HG02970 (cell line): ENCODE measurements at regions not wholly inside any gene's neighbourhood (a gene's known extent, or its start where the extent isn't known, plus 50 kb on each side); places are given as distances from the start of the nearest gene placed in this dataset.

Experiments
- ATAC-seq: cut with Tn5 transposase; IDR thresholded peaks from one replicate; pipeline ENCODE4 v1.9.1; 2021; ENCODE audit warnings: mild to moderate bottlenecking, moderate library complexity, moderate number of reproducible peaks; ENCODE audit not compliant: unreplicated experiment, low FRiP score

DNA sequence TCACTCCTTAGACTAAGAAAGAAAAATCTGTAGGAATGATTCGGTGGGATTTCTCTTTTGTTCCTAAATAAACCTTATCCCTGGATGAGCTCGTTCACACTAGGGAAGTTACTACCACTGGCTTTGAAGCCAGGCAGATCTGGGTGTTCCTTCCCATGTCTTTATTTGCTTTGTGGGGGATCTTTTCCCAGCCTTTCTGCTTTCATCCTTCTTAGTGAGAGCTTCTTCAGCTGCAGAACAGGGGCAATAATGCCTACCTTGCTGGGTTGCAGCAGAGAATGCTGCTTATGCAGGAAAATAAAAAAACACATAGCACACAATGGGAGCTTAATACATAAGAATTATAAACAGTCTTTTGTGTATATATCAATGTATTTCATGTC is 292.1 kb downstream of the SOX11 start:
- no peak for ATAC-seq

DNA sequence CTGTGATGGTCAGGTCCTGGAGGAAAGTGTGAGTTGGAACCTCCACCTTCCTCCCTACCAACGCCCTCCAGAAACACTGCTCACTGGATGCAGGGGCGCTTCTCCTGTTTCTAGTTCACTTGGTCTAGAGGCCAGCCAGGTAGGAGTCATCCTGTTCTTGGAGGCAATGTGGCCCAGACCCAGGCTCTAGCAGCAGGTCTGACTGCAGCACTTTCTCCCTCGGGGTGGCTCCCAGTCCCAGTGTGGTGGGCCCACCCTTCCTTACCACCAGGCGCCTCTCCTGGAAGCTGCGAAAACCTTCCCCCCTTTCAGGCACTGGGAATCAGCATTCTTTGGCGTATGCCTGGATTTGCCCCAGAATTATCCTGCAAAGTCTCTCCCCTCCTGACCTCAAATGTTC is 292.8 kb downstream of the SOX11 start:
- ATAC-seq: no peak

DNA sequence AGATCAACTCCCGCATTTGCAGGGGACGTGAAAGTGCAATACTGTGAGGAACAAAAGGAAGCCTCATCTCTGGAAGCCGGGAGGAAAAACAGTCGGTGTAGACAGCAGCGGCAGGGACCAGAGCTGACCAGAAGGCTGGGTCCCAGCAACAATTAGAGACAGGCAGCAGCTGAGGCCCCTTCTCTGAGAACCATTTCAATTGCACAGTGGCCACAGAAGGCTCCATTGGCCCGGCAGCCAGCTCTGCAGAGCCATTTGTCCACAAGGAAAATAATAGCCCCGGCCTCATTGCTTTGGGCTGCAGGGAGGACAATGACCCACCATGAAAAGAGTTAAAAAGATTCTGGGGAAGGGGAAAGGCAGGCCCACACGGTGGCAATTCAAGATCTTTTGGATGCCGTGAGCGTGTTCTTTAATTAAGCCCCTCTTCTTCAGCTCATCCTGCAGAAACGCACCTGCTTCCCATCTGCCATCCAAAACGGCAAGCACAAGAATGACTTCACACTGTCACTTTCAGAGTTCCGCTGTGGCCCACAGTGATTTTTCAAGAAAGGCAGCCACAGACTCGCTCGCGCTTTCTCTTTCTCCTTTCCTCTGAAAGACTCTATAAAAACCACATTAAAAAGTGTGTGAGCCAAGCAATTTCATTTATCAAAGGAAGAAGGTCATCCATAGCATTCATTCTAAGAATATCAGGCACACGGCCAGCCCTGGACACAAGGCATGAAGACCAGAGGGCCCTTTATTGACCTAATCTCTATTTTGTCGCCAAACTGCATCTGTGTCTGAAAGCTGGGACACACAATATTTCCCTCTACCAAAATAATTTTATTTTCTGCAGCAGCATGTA is 293.6 kb downstream of the SOX11 start:
- no peak for ATAC-seq

DNA sequence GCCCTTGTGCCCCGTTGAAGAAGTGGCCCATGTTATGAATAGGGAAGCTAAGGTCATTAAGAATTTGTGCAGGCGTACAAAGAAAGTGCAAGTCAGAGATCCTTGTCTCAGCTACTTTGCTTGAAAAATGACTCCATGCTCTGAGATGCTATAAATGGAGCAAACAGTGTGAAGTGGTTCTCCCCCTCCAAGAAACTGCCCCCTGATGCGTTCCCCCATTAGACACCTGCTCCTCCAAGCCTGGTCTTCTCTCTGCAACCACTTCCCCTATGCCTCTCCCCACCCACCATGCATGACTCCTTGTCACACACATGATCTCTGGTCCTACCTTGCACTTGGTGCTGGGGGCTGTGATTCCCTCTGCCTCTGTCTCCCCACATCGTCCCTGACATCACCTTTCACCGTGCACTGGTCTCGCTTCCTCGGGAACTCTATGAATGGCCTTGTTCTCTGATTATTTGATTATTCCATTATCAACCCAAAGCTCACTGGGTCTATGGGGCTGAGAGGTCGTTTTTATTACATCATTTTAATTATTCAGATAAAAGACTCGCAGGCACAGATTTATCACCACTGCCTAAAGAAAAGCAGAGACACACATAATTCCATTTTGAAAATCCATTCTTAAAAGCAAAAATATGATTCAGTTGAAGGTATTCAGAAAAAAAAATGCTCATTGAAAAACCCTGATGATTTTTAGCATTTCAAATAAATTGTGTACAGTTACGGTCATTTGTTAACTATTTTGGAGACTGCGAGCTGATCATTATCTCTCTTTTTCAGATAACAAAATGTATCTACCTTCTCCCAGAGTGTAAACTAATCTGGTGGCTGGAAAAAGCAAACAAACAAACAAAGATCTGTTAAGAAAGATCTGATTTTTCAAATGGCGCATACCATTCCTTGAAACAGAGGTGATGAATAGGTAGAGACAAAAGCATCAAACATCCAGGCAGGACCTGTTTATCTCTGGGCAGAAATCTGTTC is 294.9 kb downstream of the SOX11 start:
- no peak for ATAC-seq

DNA sequence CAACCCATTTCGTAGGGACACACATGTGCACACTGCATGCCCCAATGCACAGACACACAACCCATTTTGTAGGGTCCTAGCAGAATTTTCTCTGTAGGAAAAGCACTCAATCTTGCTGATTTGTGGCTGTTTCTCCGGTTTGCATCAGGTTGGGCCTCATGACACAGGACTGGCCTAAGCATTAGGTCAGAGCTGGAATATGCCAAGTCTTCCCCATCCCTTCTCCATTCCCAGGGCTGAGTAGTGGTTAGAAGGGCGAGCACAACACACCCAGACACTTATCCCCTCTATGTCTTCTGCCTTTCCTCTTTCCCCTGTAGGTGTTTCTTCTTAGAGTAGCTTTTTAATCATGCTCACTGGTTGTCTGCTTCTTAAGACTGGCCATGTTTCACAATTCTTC is 295.9 kb downstream of the SOX11 start:
- ATAC-seq: no peak

DNA sequence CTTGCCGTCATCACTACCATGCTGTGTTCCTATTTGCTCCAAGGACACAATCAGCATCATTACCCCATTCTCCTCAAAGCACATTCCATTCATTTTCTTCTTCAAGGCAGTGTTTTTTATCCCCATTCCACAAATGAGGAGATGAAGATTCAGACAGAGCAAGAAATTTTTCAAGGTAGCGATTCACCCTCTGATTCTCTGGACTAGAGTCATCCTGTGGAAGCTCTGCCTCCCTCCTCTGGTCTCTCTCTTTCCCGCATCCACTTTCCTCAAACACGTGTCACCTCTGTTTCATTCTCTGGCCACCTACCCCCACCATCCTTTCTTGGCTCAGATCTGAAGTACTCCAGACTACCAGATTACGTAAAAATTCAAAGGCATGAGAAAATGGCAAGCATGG is 297.9 kb downstream of the SOX11 start:
- ATAC-seq: no peak

DNA sequence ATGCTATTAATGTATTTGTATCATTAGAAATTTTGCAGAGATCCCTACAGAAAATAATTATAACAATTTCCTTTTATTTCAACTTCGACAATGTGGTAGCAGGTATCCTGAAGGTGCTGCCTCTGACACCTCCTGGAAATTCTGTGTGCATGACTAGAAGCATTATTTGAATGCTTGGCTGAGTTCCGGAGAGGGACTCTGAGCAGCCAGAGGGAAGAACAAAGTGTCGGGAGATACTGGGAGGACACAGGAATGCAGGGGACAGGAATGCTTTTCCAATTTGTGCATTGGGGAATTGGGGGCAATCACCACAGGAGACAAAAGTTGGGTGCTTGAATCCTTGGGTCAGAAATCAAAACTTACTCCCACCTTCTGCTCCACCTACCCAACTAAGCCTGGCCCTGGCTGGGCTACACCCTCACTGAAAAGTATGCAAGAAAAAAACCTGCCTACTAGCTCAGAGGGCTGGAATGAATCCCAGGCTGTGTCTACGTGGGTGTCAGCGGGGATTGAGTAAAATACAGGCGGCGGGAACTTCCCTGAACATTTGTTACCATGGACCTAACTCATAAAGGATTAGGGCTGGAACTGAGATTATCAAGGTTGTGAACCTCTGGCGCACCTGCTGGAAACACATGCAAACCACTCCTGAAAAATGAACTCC is 299.3 kb downstream of the SOX11 start:
- ATAC-seq: no peak

DNA sequence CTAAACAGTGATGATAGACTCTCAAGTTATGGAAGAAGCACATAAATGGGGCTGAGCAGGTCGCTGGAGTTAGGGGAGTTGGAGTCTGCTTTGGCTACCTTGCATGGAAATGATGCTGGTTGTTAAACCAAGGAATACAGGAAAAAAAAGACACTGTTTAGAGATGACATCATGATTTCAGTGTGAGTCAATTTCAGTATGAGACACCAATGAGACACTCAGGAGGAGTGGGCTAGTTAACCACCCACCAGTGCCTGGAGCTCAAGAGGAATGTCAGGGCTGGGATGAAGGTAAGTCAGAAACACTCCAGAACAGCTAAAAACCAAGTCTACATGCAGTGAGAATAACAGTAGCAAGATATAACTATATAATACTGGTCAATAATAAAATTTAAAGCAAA is 303.6 kb downstream of the SOX11 start:
- ATAC-seq: no peak

DNA sequence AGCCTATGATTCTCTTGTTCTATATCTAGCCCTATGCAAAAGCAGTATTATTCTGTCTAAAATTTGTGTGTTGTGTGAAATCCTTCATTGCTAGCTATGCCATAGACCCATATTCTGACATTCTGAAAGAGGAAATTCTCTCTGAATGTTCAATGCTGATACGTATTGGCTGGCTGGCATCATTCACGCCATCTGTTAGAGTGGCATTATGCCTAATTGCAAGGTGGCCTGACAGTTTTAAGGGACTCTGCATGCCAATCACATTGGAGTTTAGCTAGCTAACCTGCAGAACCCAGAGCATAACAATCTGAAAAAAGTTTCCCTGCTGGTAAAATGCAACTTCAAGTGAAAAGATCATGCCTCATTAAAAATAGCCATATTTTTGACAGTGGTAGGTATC is 316.0 kb downstream of the SOX11 start:
- ATAC-seq: no peak

DNA sequence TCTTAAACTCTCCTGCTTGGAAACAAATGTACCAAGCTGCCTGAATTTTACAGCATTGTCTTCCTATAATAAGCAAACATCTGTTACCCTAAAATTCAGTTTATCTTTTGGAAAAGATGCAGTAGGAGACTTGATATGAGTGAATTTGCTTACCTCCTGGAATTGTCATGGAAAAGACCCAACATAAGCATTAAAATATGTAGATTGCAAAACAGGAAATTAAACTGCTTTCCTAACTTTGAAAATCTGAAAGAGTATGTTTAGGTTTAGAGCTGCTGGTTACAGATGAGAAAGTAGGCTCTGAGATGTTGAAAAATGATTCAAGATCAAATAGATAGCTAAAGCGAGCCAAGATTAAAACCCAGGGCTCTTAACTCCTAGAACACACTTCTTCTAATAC is 316.5 kb downstream of the SOX11 start:
- no peak for ATAC-seq

DNA sequence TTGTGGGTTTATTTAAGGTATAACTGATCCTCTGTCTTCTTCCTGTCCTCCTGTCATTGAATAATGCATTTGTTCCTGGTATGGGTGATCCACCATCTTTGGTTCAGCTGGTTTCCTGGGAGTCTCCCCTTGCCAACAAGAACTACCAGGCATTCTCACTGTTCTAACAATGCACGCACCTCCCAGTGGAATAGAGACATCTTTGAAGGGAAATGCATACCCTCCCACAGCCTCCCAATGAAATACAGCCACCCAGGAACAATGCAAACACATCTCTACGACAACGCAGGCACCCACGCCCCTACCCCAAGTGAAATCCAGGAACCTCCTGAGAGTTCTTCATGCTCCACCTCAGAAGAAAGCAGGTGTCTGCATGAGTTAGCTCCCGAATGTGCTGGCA is 318.0 kb downstream of the SOX11 start:
- no peak for ATAC-seq

DNA sequence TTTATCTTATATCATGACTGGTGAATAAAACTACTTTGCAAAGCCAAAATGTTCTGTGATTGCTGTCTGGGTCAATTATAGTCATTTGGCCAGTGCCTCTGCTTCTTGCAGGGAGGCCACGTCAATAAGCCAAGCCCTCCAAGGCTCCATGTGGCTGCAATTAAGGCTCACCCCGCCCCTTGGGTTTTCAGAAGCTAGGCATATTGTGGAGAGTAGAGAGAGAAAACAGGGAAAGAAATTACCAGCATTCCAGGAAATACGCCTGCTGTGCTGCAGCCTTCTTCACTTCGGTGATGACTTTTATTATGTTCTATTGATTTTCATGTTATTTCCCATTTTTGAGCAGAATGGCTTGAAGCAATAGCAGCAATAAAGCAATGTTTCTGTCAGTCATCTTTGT is 319.7 kb downstream of the SOX11 start:
- no peak for ATAC-seq

DNA sequence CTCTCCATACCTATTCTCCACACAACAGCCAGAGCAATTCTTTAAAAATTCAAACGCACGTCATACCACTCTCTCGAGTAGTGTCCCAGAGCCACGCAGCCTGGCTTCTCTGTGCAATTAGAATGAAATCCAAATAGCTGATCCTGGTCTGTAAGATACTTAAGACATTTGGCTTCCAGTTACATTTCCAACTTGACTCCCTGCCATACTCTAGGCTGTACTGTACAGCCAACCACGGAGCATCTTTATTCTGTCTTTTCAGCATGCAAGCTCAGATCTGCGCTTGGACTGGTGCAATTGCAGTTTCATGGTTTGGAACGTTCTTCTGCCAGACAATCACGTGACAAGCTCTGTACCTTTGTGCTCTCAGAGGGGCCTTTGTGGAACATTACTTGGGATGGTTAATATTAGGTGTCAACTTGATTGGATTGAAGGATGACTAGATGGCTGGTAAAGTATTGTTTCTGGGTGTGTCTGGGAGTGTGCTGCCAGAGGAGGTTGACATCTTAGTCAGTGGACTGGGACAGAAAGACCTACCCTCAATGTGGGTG is 325.6 kb downstream of the SOX11 start:
- ATAC-seq: no peak

DNA sequence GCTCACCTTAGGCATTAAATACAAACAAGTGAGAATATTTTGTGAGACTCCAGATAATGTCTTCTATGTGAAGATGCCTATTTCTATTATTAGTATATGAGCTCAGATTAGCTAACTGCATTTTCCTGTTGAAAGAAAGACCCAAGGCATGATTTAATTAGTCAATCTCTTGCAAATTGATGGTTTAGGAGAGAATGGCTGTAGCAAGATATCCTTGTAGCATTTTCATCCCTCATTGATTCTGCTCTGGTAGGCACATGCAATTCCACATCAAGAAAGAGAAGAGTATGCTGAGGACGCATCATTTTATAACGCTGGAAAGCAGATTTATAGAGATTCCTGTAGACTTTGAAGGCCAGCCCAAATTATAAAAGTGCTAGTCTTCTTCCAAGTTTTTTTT is 332.0 kb downstream of the SOX11 start:
- no peak for ATAC-seq

DNA sequence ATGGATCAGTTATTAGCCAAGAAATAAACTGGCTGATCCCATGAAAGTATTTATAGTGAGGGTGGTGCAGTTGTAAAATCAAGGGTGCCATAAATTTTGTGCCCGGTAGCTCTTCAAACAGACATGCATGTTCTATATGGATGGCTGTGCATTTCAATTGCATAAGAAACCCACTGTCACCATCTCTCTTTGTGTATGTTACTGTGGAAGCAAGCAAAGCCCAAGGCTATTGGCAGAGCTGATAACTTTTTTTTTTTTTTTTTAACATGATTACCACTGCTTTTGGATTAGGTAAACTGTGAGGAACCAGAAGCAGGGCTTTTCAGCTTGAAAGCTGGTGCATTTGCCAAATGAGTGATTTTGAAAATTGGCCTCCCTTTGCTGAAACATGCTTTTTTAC is 332.6 kb downstream of the SOX11 start:
- no peak for ATAC-seq

DNA sequence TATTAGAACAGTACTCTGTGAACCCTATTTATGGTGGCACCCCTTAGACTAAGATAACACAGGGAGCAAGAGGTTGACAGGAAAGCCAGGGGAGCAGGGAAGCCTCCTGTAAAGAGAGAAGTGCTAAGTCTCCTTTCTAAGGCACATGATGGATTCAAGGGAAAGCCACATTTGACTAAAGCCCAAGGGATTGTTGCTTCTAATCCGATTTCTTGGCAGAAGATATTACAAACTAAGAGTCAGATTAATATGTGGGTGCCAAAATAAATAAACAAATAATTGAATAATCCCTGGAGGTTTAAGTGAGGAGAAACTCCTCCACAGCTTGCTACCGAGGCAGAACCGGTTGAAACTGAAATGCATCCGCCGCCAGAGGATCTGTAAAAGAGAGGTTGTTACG is 333.2 kb downstream of the SOX11 start:
- ATAC-seq: no peak

DNA sequence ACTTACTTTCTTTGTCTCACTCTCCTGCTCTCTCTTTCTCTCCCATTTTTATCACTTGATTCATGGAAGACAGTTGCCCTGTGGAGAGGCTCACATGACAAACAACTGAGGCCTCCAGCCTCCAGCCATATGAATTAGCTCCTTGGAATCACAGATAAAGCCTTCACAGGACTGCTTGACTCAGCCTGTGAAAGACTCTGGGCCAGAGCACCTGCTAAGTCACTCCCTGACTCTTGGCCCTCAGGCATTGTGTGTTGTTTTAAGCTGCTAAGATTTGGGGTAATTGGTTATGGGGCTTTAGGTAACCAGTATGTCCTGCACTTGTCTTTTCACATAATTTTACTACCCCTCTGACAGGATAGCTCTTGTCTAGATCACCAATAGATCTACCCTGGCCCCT is 334.9 kb downstream of the SOX11 start:
- ATAC-seq: no peak

DNA sequence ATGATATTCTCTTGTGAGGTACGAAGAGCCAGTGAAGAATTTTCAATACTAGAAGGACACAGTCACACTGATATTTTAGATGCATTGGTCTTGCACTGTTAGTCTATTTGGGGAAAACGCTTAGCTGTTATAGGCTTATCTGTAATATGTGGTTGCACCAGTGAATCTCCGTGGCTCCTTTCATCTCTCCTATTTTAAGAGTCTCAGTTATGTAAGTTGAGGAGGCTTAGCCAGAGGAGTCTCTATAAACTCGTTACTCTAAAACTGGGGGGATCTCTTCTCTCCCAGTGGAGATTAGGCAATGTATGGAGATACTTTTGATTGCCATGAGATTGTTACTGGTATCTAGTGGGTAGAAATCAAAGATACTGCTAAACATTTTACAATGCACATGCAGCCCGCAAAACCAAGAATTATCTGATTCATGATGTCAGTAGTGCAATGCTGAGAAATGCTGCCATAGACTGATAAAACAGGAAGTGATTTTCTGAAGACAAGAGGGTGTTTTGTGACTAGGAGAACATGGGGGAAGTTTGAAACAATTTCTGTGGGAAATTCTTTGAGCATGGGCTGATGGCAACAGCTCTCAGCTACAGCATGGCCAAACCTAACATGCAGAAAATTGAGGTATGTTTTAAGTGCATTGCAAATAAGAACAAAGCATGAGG is 339.1 kb downstream of the SOX11 start:
- ATAC-seq: no peak

DNA sequence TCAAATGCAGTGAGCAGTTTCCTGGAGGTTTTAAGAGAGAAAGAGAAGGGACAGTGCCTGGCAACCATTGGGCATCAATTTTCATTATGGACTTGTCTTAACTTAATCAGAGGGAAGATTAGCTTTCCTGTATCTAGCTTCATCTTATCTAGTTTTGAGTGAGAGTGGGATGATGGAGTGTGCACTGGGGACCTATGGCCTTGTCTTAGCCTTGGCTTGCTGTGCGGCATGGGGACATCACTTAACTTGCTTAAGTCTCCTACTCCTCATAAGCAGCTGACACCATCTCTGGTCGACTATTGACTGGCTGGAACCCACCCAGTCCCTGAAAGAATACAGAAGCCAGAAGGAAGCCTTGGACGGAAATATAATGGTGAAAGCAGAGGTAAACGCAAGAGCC is 344.0 kb downstream of the SOX11 start:
- ATAC-seq: no peak

DNA sequence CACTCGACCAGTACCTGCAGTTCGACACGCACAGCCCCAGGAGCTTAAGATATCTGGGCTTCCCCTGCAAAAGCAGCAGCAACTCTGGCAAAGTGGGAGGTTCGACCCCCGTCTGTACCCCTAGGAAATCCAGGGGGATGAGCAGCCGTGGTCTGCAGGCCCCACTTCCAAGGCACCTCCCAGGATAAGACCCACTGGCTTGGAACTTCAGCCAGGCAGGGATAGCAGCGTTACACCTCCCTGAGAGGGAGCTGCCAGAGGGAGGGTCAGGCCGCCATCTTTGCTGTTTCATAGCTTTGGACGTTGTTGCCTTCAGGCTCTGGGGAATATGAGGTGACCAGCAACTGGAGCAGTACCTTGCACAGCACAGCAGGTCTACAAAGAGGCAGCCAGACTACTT is 351.1 kb downstream of the SOX11 start:
- no peak for ATAC-seq
